Epithelial cell of proximal tubule (primary cell): ENCODE measurements at regions not wholly inside any gene's neighbourhood (a gene's known extent, or its start where the extent isn't known, plus 50 kb on each side); places are given as distances from the start of the nearest gene placed in this dataset.

Experiments used
- DNase-seq: peaks from one replicate; pipeline ENCODE4 v3.0.0-alpha.2; 2011; ENCODE audit warnings: low read depth
- H3K4me3 ChIP-seq: 2 replicates; pipeline ENCODE4 v1.5.1; 2011; ENCODE audit warnings: low read depth, mild to moderate bottlenecking, low read length
- TF ChIP-seq, protein P1 (sequence below): conservative IDR thresholded peaks from 2 replicates; pipeline ENCODE4 v1.5.1; 2012; ENCODE audit warnings: low read depth, mild to moderate bottlenecking, low read length

DNA sequence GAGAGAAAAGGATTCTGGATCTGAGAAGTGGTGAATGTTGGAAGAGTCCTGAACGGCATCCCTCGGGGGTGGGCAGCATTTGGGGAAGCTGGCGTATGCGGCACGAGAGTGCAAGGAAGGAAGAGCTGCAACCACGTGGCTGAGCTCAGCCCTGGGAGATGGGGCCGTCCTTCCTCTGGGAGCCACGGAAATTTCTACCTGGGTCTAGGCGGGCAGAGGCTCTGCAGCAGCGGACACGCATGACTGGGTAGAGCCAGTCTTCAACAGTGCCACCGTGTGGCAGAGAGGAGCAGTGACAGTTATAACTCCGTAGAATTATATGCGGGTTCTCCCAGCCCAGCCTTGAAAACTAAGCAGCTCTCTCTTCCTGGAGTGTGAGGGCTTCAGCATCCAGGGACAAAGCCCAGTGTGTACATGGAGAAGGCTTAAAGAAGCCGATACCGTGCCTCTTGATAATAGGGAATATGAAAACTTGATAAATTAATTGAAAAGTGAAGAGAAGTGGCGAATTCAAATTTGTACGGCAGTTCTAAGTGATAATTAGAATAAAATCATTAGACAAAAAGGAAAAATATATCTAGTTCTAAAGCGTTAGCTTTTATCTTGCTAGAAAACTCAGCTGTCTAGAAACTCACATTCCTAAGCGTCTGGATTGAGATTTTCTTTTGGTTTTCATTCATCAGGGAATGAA is 82.9 kb upstream of the STXBP6 start:
- no peak overlapping the region for H3K4me3 ChIP-seq
- TF ChIP-seq, protein P1, sequence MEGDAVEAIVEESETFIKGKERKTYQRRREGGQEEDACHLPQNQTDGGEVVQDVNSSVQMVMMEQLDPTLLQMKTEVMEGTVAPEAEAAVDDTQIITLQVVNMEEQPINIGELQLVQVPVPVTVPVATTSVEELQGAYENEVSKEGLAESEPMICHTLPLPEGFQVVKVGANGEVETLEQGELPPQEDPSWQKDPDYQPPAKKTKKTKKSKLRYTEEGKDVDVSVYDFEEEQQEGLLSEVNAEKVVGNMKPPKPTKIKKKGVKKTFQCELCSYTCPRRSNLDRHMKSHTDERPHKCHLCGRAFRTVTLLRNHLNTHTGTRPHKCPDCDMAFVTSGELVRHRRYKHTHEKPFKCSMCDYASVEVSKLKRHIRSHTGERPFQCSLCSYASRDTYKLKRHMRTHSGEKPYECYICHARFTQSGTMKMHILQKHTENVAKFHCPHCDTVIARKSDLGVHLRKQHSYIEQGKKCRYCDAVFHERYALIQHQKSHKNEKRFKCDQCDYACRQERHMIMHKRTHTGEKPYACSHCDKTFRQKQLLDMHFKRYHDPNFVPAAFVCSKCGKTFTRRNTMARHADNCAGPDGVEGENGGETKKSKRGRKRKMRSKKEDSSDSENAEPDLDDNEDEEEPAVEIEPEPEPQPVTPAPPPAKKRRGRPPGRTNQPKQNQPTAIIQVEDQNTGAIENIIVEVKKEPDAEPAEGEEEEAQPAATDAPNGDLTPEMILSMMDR = peak; percentile 81
- DNase-seq = no peak

DNA sequence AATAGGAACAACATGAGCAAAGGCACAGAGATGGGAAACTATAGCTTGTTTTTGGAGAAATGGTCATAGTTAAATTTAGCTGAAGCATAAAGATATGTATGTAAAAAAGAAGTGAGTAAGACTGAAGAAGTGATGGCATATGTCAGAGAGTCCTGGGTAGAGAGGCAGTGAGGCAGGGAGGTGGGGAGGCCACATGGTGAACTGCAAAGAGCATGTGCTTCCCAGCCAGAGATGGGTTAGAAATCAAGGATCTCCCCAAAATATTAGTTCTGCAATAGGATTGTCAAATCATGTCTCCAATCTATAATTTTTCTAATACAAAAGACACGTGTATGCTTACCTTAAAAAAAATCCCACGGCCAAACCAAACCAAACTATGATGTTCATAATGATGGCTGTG is 82.1 kb upstream of the STXBP6 start:
- no peak overlapping the region for H3K4me3 ChIP-seq
- DNase-seq = no peak
- TF ChIP-seq, protein P1 = no peak

DNA sequence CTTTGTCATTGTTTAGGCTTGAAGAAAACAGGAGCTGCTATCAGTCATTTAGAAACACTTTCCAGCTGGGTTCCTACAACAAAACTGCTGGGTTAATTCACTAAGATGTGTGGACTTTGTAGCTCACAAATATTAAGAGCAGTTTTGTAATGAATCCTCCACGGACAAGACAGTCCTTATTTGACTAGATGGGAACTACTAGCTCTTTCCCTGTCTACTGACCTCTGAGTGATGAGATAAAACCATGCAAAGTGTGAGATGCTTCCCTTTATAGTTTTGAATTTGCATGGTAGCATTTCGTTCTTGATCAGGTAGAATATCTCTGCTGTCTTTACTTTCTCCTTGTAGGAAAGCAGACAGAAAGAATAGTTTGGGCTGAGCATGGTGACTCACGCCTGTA is 72.9 kb upstream of the STXBP6 start:
- H3K4me3 ChIP-seq = no peak overlapping the region
- no peak for DNase-seq
- TF ChIP-seq, protein P1 = no peak

DNA sequence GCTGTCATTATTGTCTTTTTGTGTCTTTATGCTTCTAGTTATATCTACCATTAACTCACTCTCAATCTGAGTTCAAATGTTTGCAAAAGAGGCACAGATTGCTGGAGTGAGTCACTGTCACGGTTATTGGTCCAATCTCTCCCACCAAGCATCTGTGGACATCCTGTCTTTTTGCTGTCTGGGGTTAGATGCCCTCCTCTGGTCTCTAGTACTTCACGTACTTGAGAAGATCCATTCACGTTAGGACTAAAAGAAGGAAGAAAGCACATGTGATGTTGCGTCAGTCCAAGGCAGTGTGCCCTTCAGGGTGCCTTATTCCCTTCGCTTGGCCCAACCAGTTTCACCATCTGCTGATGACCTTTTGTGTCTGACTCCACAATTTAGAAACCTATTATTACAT is 72.3 kb upstream of the STXBP6 start:
- no peak for DNase-seq
- H3K4me3 ChIP-seq = no peak overlapping the region
- TF ChIP-seq, protein P1 = no peak

DNA sequence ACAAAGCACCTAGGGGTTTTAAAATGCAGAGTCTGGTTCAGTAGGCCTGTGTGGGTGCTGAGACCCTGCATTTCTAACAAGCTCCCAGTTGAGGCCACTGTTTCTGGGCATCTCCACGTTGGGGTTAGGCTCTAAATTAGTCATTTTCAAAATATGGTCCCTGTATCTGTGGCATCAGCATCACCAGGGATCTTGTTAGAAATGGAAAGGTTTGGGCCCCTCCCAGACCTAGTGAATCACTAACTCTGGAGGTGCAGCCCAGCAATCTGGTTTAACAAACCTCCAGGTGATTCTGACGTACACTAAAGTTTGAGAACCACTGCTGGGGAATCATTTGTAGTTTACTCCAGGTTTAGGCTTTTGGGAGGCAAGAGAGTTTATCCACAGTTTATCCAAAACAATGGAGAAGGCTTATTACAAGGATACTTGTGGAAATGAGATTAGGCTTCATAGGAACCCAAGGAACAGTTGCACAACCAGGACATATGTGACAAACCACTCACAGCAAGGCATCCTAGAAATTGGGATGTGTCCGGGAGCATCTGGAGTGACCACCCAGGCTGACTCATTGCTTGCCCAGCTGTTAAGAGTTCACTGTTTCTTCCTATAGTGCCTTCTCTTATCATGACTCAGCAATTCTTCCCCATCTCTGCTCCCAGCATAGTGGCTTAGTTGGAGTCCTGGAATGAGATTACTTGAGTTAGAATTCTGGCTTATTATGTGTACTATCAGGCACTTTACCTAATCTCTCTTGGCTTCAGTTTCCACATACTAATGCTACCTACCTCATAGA is 71.6 kb upstream of the STXBP6 start:
- DNase-seq = no peak
- TF ChIP-seq, protein P1 = no peak
- no peak overlapping the region for H3K4me3 ChIP-seq

DNA sequence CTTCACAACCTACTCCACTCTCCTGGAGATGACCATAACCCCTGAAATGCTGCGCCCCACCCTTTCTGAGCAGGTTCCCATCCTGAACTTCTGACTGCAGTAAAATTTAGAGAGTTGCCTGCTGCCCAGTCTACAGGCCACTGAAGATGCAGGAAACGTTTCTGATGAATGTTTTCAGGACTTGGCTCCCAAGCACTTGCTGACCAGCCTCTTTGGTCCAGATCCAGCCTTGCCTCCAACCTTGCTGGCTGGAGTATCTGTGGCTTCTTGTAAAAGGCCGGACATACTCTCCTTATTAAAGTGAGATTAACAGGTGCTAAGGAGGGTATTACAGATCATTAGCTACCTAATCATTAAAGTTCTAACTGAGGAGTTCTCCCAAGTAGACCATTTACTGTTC is 70.3 kb upstream of the STXBP6 start:
- no peak overlapping the region for H3K4me3 ChIP-seq
- DNase-seq = no peak
- TF ChIP-seq, protein P1 = no peak
